HG03066 (cell line): ENCODE measurements at regions not wholly inside any gene's neighbourhood (a gene's known extent, or its start where the extent isn't known, plus 50 kb on each side); places are given as distances from the start of the nearest gene placed in this dataset.
"Not testable (repeated sequence)": the region's sequence is repeated elsewhere in the genome, so short reads cannot be mapped to it uniquely, and the experiment has no call there.

Source experiments
- ATAC-seq: cut with Tn5 transposase; IDR thresholded peaks from one replicate; pipeline ENCODE4 v1.9.1; 2021; ENCODE audit warnings: low read depth; ENCODE audit not compliant: unreplicated experiment

DNA sequence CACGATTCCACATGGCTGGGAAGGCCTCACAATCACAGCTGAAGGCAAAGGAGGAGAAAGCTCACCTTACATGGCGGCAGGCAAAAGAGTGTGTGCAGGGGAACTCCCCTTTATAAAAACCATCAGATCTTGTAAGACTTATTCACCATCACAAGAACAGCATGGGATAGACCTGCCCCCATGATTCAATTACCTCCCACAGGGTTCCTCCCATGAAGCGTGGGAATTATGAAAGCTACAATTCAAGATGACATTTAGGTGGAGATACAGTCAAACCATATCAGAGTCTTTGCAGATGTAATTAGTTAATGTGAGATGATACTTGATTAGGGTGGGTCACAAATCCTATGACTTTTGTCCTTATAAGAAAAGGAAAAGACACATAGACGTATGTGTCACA is 688.9 kb downstream of the GBE1 start:
- no peak for ATAC-seq

DNA sequence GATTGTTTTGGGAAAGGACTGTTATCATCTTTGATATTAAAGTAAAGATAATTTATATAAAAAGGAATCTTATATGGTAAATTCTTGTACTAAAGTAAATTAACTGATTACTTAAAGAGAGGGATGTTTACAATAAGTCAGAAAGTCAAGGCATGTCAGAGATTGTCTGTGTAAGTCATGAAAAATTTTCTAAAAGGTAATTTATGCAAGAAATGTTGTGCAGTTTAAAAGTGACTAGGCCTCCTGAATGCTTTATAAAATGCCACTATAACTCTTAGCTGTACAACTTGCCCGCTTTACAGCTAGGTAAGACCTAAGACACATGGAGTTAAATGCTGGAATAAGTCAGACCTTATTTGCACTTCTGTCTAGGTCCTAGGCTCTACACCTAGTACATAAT is 692.9 kb downstream of the GBE1 start:
- no peak for ATAC-seq

GRCh38 chr3:81063896-81064295 is 697.5 kb downstream of the GBE1 start:
- ATAC-seq = no peak

- ATAC-seq = not testable (repeated sequence)
Measured at GRCh38 chr3:81051133-81051532, 710.3 kb downstream of the GBE1 start.

DNA sequence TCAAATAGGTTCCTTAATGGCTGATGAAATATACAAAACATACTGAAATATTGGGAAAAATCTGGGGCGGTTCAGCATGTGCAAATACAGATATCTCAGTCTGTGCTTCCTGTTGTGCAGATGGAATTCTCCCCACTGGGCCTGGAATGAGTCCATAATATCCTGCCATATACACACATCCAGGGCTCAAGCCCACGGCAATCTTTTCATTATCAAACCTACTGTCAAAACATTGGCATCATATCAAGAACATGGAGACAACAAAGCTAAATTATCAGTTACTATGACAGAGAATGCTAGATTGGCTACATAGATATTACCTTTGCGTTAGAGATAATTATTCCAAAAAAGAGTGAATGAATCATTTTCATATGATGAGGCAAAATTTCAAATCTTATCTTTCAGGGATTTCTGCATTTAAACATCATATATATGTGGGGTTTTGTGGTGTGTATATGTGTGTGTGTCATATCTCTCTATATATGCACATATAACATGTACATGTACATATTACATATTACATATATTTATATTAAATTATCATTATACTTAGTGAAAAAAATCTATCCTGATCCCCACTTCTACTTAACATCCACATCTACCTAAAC is 713.3 kb downstream of the GBE1 start:
- ATAC-seq = no peak

GRCh38 chr3:81045976-81046375 is 715.5 kb downstream of the GBE1 start:
- ATAC-seq = no peak

DNA sequence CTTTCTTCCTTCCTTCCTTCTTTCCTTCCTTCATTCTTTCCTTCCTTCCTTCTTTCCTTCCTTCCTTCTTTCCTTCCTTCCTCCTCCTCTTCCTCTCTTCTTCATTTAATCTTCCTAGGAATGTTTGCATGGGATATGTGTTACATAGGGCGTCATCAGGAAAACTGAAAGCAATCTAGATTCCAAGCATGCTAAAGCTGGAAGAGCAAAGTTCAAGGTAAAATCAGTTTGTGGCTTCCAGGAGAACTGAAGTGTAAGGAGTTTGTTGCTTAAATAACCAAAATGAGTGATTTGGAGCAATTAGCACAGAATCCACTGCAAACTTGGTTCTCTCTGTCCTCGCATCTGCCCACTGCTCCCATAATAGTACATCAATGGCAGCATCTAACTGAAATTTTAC is 716.2 kb downstream of the GBE1 start:
- ATAC-seq = no peak

GRCh38 chr3:81043660-81044199 is 717.7 kb downstream of the GBE1 start:
- no peak for ATAC-seq

DNA sequence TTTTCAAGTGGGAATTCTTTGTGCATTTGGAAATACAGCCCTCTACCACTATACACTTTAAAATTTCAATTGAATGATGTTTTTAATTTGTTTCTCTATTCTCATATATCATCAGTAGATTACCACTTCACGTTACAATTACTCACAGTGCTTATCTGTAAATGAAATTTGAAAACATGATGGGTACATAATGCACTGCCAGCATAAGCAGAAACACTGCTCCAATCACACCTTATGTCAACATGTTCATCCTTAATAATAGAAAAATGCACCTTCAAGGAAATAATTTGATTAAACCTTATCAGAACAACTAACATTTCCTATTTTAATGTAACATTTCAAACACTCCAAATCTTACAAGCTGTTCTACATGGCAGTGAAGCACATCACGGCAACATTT is 718.4 kb downstream of the GBE1 start:
- ATAC-seq = no peak

- no peak for ATAC-seq
Measured at GRCh38 chr3:81041331-81041730, 720.1 kb downstream of the GBE1 start.

GRCh38 chr3:81040107-81040506 is 721.3 kb downstream of the GBE1 start:
- no peak for ATAC-seq

GRCh38 chr3:81033684-81034083 is 727.8 kb downstream of the GBE1 start:
- no peak for ATAC-seq

- no peak for ATAC-seq
Measured at GRCh38 chr3:81033185-81033584, 728.3 kb downstream of the GBE1 start.

DNA sequence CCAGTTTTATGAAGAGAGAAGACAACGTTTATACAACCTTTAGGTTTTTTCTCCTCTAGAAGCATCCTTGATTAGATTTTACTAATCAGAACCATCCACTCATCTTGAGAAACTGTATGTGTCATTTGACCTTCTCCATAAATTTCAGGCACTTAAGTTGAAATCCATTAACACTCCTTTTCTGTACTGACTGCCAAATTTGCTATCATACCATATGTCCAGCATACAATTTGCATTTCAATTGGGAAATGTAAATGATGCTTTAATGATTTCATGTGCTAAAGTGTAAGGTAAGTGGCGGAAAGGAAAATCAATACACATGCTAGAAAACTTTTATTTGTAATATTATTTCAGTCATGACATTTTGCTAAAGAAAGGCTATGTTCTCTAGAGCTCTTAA is 731.6 kb downstream of the GBE1 start:
- ATAC-seq = no peak

DNA sequence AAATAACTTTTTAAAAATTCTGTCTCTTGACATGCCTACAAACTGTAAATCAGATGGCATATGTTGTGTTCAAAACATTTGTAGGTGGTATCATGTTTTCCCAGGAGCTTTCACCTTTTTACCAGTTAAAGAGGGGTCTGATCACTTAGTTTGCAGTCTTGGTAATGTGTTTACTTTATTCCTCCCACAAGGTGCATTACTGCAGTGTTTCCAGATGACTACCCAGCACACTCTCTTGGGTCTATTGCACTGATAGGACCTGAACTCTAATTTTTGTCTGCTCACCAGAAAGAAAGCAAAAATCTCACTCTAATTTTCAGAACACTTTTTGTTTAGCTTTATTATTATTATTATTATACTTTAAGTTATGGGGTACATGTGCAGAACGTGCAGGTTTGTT is 734.1 kb downstream of the GBE1 start:
- no peak for ATAC-seq

- no peak for ATAC-seq
Measured at GRCh38 chr3:81024560-81024959, 736.9 kb downstream of the GBE1 start.

- no peak for ATAC-seq
Measured at GRCh38 chr3:81022339-81022738, 739.1 kb downstream of the GBE1 start.

DNA sequence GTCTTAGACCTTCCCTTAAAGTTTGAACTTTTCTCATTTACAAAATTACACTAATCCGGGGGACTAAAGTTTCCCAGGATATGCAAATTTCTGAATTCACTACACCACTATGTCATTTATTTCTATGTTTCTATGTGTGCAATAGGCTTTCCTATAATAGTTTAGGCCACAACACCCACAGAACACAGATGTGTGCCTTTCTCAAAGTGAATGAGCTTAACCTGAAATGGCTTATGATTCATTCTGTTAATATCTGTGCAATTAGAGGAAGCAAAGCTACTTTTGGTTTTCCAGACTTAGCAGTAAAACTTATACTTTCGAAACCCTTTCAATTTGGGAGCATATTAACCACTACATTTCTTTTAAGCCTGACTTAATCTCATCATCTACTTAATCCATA is 748.1 kb downstream of the GBE1 start:
- ATAC-seq = no peak

DNA sequence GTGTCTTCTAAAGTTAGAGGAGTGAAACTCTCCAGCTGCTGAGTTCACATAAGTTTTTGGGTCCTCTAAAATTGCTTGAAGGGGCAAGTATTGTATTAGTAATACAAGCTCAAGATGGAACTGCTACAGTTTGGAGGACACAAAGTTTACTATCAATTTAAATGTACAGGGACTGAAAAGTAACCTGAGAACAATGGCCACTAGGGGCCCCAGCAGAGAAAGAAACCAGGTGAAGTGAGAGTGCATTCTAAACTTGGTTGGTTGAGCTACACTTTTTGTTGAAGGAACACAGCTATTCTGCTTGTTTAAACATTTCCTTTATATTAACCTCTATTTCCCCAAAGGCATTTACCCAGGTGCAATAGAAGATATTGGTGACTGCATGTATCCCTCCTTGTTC is 755.5 kb downstream of the GBE1 start:
- no peak for ATAC-seq

GRCh38 chr3:81003817-81004216 is 757.6 kb downstream of the GBE1 start:
- ATAC-seq = no peak

DNA sequence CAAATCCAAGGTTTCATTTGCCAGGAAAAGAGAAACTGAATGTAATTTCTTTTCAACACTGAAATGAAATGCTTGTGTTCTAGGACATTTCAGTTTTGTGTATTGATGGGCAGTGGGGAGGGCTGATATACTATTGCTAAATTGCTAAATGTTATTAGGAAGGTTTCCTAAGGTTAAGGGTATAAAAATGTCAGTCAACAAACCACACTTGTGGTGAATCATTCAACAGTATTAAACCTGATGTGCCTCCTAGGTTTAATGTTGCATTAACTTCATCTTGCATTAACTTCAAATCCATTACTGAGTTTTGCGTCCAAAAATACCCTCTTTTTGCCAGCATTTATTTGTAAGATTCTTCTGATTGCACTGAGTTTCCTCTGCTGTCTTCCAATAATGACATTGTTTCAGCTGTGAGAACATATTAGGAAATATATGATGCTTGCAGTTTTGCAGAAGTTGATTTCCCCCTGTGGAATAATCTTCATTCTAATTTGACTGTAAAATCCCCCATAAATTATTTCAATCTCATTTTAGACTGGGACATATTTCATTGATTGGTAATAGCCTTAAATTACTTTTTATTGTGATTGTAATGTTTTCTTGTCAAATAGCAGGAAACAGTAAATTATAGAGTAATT is 758.3 kb downstream of the GBE1 start:
- no peak for ATAC-seq

DNA sequence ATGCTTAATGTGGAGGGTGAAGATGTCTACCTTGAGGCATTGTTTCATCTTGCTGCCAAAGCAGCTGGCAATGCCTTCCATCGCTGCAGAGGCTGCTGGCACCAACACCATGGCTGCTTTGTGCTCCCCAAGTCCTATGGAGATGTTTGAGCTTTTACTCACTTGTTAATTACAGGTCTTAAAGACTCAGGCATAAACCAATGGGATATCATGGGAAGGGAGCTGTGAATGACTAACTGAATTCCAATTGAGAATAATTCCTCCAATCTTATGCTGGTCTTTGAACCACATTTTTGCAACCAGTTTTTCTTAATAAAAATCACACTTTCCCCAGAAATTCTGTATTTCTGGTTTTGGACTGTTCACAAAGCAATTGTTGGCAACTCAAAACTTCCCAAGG is 762.0 kb downstream of the GBE1 start:
- no peak for ATAC-seq
